Lung microvascular endothelial cell (primary cell): ENCODE measurements at regions not wholly inside any gene's neighbourhood (a gene's known extent, or its start where the extent isn't known, plus 50 kb on each side); places are given as distances from the start of the nearest gene placed in this dataset.

Source experiments
- DNase-seq, 2 donors: peaks; one replicate each; pipeline versions ENCODE4 v3.0.0 to v3.0.0-alpha.2; 2010; ENCODE audit warnings: low read depth in 2 of 2

DNA sequence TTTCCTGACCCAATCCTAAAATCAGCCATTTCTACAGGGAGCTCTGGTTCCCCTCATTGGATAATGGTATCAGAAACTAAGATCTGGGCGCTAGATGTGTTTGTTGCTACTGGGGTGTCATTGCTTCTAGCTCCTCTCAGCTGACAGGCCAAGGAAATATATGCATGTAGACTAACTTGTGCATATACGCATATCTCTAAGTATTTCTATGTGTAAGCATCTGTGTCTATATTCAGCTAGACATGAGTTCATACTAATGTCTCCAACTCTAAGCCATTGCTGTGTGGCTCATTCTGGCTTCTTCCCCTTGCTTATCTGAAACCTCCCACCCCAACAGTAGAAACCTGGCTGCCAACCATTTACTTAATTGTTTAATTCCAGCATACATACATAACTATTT lies 130.3 kb upstream of the MAGI3 start:
- DNase-seq: no peak

DNA sequence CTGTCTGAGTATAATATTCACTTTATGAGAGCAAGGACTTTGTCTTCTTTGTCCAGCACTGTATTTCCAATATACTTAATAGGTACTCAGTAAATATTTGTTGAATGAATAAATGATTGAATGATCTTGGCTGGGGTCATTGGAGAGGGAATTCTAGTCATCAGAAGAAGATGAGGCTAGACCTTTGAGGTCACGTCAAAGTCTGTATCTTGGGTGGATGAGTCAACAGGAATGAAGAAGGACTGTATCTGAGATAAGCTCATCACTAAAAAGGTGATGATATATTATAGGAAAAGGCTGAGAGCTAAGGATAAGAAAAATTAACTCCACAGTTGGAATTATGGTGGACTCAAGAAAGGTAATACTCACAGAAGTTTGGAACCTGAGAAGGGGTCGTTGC lies 125.1 kb upstream of the MAGI3 start:
- DNase-seq: no peak

DNA sequence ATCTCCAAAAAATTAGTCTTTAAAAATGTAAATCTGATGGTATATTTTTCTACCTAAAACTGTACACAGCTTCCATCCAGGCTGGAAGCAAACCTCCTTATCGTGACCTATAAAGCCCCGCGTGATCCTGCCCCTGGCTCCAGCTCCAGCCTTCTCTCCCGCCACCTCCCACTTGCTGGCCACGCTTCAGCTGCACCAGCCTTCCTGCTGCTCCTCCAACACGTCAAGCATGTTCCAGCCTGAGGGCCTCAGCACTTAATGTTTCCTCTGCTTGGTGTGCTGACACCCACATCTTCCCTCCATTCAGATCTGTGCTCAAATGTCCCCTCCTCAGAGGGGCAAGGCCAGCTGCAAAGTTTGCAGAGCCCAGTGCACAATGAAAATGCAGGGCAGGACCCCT lies 123.5 kb upstream of the MAGI3 start:
- no peak for DNase-seq

DNA sequence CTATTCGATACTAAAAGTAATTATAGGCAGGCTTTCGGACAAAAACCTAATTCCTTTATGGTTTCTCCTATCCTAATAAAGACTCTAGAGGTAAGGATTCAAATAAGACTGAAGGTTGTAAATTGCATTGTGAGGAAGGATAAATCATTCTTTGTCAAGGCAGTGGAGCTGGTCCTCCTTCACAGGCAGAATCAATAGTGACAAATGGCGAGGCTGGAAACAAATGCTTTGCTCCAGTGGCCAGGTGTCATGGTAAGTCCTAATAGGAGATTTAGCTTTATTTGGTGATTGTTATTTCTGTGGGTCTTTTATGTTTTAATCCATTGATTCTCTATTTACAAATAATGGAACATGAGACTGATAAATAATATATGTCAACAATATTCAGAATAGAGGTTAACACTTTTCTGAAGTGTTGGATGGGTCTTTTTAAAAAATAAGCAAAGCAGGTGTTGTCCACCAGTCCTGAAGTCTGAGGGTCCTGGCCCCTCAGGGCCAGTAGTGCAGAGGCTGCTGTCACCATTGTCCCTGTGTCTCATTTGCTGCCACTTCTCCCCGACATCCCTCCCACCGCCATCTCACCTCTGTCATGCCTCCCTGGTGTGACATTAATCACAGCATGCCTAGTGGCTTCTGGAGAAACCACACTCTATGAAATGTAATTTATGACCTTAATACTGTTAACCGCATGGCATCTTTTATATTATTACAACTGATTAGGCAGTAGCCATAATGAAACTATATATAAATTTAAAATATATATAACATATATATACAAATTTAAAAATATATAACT lies 120.9 kb upstream of the MAGI3 start:
- no peak for DNase-seq

DNA sequence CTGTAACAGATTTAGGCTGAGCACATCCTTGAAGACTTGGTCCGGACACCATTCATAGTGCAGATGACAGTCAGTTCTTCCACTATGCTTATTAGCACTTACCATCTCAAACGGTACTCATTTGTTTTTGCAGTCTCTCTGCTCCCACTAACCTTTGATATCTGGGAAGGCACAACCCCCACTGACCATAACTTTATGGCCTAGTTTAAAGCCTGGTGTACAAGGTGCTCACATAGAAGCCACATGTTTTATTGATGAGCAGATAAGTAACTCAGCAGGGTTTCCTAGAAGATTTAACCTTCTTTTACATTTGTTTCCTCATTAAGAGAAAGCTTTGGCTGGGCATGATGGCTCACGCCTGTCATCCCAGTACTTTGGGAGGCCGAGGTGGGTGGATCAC lies 119.3 kb upstream of the MAGI3 start:
- DNase-seq: no peak

DNA sequence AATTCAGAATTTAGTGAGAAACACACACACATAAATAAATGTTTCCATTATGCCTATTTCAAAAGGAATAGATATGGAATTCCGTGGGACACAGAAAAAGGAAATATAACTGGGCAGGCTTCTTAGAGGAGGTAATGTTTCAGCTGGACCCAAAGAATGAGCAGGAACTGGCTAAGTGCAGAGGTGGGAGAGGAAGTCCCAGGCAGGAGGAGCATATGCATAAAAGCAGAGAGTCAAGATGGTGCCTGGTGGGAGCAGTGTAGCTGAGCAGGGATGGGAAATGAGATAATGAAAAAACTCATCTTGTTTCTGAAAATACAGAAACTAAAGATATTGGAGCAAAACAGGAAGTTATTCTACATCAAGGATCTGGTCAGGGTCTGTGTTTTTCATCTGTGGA lies 115.2 kb upstream of the MAGI3 start:
- no peak for DNase-seq

DNA sequence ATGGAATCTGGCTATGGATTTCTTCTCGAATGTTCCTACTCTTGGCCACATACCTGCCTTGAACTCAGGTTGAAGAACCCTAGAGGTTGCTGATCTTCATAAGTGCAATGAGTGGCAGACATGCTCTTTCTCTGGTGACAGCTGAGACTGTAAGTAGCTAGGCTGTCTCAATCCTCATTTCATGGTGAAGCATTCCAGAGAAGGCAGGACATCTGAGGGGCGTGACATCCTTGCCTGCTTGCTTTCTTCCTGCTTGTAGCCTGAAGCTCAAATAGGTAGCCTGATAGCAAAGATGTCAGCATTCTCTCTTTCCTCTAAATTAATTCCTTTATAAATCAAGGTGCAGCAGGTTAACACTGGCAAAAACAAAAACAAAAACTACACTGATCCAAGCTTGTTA lies 114.6 kb upstream of the MAGI3 start:
- DNase-seq: no peak

DNA sequence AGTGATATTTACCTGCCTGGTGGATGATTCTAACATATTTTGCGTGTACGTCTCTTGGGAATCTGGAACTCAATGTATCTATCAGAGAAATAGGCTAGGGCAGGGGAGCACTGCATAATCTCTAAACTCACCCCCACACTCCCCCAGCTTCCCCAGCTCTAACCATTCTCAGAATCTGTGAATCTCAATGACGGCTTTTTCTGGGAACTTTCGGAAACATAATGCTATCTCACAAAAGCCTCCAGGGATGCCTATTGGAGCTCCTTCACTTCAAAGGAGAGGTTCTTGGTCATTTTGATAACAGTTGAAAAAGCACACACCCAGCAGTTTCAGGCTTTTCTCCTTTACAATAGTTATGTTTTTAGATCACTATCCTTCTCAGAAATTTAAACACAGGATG lies 113.8 kb upstream of the MAGI3 start:
- DNase-seq: no peak

DNA sequence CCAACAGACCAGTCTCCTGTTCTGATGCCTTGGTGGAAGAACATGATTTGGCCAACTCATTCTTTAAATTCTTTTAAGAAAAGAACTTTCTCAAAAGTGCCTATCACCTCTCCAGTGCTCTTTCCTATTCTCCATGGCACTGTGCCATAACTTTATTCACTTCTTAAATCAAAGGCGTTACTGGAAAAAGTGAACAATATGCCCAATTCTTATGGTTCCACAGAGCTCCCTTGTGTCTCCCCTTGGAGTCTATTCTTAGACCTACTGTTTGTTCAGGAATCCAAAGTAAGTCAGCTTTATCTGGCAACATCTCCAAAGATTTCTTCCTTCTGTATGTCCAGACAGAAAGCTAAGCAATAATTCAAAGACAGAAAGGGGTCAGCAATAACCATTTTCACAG lies 111.9 kb upstream of the MAGI3 start:
- DNase-seq: no peak

DNA sequence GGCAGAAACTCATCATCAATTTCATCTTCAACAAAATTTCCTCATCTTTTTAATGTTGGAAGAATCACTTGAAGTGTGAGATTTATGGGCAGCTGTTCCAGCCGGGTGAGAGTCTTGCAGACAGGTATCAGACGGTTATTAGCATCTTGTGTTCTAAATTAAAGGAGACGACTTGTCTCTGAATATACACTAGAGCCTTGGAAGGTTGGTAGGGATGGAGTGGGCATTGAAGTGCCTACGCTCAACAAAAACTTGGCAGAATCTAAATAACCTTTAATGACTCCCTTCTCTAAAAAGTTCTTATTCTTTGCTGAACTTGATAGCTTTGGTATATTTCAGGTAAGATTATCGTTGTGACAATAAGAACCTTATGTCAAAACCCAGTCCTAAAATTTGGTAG lies 111.5 kb upstream of the MAGI3 start:
- DNase-seq: no peak

DNA sequence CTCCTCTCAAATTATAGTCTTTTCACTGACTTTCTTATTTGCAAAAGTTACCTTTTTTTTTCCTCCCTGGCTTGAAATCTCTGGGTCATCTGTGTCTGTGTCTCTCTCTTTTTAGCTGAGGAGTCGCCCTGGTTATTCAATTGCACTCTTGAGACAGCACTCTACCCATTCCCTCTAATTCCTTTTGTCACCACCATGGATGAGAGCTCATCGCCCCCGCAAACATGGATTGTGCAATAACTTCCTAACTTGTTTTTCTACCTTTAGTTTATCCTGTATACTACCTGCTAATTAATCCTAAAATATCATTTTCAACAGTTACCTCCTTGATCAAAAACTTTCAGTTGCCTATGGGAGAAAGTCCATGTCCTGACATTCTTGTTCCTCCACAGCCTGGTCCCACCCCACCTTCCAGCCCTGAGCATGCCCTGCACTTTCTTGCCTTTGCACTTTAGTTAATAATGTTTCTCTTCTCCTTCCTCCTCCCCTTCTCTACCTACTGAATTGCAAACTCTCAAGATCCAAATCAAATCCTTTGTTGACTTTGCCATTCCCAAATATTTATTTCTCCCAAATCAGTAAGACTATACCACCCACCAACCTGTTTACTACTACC lies 110.4 kb upstream of the MAGI3 start:
- DNase-seq: no peak

DNA sequence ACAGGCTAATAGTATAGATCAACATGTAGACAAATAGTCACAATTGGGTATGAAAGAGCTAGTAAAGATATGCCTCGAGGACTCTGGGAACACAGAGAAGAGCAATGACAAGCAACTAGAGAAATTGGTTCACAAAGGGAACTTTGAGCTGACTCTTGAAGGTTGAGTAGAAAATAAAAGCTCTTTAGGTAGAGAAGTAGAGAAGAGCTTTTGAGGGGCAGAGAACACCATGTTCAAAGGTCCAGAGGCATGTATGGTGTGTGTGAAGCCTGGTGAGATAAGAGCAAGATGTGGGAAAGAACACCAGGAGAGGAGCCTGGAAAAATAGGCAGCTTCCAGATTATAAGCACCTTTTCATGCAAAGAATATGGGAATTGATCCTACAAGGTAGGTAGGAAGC lies 109.7 kb upstream of the MAGI3 start:
- DNase-seq: no peak

DNA sequence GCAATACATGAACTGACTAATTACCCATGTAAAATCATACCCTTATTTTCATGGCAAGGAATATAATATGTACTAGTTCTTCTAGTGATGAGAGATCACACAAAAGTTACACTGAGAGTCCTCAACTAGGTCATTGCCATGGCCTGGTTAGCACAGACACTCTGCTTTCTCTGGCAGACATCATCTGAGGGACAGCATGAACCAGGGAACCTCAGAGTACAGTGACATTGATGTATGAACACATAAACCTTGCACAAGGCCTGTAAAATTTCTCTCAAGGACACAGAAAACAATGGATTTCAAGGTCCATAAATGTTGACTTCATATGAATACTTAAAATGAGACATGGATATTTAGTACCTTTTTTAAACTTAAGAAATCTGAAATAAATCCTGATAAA lies 108.8 kb upstream of the MAGI3 start:
- no peak for DNase-seq

DNA sequence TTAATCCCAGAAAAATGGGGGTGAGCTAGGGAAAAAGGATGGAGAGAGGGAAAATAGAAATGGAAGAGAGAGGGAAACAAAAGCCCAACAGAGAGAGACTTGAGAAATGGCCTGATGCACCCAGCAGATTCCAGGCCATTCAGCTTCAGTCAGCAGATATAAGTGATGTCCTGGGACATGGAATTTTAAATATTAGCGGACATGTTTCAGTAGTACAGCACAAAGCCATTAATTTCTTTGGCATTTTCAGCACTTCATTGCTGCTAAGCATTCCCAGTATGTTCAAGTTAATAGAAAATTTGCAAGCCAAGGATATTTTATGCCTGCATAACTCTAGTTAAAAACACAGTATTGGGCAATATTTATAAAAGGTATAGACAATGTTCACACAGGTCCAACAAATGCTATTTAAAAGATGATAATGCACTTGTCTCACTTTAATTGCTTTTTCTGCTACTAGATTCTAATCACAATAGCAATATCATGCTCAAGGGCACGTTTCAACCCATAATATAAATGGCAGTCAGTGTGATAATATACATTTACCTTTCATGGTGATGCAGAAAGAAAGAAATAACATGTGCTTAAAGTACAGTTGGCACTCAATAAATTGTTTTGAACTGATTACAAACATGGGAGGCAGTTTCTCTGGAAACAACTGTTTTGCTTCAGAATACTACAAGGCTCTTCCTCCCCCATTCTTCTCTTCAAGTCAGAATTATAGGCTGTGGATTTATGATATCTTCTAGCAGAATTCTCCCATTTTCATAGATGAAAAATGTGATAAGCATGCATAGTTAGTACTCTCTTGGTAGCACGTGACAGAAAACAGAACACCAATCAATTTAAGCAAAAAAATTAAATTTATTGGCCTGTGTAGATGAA lies 108.1 kb upstream of the MAGI3 start:
- DNase-seq: no peak

DNA sequence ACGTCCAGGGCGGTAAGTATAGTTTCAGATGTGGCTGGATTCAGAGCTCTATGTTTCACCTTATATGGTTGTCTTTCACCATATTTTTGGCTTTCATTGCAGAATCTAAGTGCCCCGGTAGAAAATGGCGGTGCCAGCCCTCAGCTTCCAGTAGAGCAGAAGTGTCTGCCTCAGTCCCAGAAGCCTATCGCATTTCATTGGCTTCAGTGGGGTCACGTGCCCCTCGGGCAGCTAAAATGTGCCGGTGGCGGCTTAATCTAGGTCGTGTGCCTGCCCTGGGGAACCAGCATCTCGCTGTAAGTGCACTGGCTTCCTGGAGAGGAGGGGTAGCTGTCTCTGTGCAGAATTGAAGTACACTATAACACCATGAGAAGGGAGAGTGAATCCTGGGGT lies 107.4 kb upstream of the MAGI3 start:
- no peak for DNase-seq

DNA sequence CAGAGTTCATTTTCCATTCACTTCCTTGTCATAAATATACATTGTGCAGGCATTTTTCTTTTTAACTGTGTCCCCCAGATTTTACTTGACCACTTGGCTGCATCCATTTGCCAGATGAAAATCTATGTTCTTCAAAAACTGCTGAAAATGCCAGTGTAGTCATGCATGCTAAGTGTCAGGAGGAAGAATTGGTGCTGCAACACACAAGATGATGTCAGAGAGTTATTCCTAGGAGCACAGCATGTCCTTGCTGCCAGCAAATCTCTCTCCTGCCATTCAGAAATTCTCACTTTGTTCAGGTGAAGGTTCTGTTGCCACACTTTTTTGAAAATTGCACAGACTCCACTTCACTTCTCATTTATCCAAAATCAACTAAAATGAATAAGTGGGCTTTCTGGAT lies 106.4 kb upstream of the MAGI3 start:
- no peak for DNase-seq

DNA sequence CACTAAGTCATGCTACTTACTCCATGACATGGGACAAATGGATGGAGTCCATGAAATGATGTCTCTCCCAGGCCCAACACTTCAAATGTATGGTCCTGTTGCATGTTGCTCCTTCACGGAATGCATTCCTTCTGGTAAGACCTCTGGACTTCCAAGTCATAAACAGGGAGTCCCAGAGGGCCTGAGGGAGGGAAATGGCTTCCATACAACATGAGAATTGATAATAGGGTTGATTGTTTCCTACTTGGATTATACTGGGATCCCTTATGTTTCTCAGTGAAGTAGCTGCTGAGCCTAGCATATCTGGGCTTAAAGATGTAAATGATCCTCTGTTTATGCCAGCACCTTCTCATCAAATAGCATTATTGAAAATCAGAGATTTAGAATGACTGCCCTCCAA lies 104.2 kb upstream of the MAGI3 start:
- no peak for DNase-seq

DNA sequence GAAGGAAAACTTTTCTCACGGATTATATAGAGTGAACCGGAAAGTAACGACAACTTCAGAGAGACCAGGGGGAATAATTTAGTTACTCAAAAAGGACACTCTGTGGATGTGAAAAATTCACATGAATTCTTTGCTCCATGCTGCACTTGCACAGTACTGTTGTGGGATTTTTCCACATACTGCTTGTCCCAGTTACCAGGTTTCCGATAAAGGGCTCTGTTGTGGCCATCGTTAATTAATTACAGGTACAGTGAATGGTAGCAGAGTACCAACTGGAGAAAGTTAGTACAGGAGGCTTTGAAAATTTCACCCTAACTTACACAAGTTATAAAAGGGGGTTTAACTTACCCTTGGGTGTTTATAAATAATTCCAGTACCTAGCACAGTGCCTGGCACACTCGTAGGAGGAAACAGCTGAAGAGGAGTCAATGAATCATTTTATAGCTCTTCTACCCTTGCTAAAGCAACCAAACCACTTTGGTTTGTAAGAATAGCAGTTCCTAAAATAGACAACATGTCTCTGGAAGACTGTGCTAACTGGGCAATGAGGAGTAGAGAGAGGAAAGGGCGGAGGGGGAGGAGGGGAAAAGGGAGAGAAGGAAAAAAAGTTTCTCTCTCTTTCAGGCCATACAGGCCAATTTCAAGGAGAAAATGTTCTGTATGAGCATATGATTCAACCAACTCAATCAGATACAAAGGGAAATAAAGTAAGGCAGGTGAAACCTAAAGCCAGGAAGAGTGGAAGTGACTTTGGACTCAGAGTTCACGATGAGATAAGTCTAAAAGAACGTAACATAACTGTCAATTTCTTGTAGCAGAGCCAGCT lies 98.3 kb upstream of the MAGI3 start:
- no peak for DNase-seq

DNA sequence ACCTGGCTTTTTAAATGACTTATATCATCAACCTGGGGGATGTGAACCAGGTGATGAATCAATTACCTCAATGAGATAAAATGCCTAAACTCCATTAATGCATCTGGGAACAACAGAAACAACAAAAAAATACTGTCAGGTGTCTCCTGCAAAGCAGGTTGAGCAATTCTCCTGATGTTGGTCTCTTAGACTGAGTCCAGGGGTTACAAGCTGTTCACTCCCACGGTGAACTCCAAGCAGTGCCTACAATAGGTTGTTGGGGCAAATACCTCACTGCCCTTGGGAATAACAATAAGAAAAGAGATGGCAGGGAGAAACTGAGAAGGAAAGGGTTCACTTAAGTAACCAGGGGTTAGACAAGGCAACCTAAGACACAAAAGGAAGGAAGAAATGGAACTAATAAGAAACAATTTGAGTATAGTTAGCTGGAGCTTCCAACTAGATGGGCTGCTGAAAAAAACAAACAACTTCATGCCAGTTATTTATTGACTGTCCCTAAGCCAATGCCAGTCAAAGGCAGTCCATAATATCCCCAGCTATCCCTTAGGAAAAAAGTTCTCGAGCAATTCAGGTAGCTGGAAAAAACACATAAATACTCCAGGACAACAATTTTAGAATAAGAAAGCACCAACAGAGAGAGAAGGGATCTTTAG lies 97.6 kb upstream of the MAGI3 start:
- DNase-seq: no peak

DNA sequence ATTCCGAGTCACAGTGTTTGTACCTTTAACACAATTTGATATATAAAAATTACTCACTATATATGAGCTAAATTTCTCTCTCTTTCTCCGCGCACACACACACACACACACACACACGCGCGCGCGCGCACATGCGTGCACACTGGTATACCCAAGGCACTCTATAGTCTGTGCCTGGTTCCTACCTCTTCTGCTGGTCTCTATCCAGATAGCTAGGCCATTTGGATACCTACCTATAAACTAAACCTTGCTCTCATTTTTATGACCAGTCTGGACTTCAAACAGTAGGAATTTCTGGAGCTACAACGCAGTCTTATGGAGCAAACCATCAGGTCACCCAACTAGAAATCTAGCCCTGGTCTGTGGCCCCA lies 97.1 kb upstream of the MAGI3 start:
- DNase-seq: no peak

DNA sequence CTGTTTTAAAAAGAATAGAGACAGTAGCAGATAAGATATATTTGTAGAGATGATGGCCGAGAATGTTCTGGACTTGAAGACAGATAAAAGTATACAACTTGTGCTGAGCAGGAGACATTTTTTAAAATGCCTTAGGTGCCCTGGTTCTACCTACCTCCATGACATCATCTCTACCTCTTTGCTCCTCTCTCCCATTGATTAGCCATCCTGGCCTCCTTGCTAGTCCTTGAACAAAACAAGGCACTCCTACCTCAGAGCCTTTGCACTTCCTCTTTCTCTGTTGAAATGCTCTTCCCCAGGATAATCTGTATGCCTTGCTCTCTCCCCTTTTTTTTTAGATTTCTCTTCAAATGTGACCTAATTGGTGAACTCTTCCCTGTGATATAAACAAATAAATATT lies 92.6 kb upstream of the MAGI3 start:
- DNase-seq: no peak
